Myocyte (in vitro differentiated cells): ENCODE measurements at regions not wholly inside any gene's neighbourhood (a gene's known extent, or its start where the extent isn't known, plus 50 kb on each side); places are given as distances from the start of the nearest gene placed in this dataset.

ENCODE experiments used
- DNase-seq: peaks from one replicate; pipeline ENCODE4 v3.0.0-alpha.2; 2012; ENCODE audit warnings: low read depth

DNA sequence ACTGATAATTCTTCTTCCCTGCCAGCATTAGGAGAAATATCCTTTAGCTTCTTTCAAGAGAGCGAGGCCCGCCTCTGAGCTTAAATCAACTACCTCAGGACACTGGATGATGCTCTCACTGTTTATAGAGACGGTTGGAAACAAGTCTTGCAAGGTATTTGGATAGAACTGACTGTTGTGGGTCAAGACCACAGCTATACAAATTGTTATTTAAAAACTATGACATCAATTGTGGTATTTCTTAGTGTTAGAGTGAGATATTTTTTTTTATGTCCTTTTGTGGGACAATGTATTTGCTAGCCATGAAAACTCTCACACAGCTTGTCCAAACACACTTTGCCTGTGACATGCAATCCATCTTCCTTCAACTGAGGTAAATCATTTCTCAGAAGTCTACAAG lies 136.3 kb upstream of the PHACTR1 start:
- no peak for DNase-seq

GRCh38 chr6:12582421-12583110 lies 134.0 kb upstream of the PHACTR1 start:
- no peak for DNase-seq

- no peak for DNase-seq
These were observed 131.7 kb upstream of the PHACTR1 start for GRCh38 chr6:12584631-12585405.

GRCh38 chr6:12585497-12585958 lies 131.0 kb upstream of the PHACTR1 start:
- no peak for DNase-seq

- DNase-seq, result no peak
These were observed 129.7 kb upstream of the PHACTR1 start for GRCh38 chr6:12586721-12587480.

DNA sequence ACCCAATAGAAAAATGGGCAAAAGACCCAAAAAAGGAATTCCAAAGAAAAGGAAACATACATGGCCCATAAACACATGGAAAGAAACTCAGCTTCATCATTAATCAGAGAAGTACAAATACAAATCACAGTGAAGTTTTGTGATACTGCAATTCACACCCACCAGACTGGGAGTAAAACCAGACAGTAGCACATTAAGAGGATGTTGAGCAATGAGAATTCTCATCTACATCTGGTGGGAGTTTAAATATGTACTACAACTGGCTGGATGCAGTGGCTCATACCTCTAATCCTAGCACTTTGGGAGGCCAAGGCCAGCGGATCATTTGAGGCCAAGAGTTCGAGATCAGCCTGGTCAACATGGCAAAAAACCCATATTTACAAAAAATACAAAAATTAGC lies 125.7 kb upstream of the PHACTR1 start:
- DNase-seq, result no peak

DNA sequence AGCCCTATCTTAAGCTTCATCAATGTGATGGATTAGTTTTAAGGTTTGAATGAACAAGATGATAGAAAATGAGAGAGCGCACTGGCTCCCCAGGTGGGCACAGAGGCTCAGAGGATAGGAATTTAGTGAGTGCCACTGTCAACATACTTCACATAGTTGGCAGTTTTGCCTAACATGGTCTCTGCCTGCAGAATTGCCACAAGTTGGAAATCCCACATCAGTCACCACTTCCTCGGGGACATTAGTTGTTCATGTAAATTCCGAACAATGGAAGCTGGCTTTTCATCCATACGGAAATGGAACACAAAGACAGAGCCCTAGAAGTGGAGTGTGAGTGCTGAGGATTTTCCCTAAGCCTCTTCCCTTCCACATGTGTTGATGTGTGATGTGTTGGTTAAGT lies 123.9 kb upstream of the PHACTR1 start:
- no peak for DNase-seq

GRCh38 chr6:12593771-12594529 lies 122.6 kb upstream of the PHACTR1 start:
- DNase-seq, result no peak

- no peak for DNase-seq
These were observed 122.1 kb upstream of the PHACTR1 start for GRCh38 chr6:12594530-12594893.

DNA sequence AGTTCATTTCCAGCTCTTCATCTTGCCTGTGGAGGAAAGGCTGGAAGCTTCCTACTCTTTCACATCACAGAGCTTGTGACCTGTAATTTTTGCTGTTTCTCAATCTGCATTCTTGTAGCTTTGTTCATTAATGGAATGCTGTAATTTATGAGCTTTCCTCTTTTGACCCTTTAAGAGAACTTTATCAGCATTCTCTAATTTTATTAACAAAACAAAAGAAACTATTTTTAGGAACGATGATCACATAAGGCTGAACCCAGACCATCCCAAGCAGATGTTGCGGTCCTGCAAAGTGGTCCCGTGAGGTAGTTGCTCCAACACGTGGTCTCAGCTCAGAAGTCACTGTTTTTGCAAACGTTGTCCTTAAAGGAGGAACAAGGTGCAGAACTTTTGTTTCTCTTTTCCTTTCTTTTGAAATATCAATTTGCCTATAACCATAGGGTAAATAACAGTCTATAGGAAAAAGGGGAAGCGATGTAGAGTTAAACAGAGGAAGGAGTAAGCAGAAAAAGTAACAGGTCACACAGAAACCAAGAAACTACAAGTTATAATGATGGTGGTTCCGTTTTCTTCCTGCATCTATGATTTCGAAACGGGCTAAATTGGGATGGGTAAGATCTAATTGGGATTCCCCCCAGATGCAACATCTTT lies 121.3 kb upstream of the PHACTR1 start:
- peak; percentile 30 for DNase-seq

GRCh38 chr6:12596731-12597130 lies 119.8 kb upstream of the PHACTR1 start:
- no peak for DNase-seq

- DNase-seq, result no peak
These were observed 117.6 kb upstream of the PHACTR1 start for GRCh38 chr6:12598919-12599318.

GRCh38 chr6:12601881-12602280 lies 114.7 kb upstream of the PHACTR1 start:
- no peak for DNase-seq

GRCh38 chr6:12602342-12602741 lies 114.2 kb upstream of the PHACTR1 start:
- DNase-seq, result no peak

DNA sequence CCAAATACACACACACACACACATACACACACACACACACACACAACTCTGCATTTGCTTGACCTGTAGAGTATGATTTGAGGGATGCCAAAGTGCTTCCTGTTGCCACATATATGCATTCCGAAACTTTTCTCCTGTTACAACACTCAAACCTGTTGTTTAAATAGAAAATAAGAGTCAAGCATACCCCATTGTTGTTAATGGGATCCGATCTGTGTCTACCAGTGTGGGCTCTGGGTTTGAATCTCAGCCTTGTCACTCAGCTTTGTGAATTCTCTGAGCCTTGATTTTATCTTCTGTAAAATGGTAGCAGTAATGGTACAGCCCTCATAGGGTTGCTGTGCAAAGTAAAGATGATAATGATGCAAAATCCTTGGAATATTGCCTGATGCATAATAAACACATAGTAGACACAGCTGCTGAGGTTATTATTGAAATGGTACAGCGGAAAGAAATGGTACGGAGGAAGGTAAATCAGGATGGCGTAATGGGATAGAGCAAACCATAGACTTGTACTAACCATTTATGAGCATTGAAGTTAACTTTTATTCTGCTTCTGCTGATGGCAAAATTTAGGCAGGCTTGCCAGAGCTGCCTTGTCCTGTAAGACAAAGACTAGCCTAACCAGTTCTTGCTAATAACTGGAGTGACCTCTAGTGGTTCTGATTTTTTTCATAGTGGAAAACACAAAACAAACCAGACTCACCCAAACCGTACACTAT lies 113.5 kb upstream of the PHACTR1 start:
- peak; percentile 59 for DNase-seq

GRCh38 chr6:12603673-12604049 lies 112.9 kb upstream of the PHACTR1 start:
- DNase-seq, result no peak

- peak; percentile 80 for DNase-seq
These were observed 110.7 kb upstream of the PHACTR1 start for GRCh38 chr6:12605888-12606345.

GRCh38 chr6:12606616-12607015 lies 110.0 kb upstream of the PHACTR1 start:
- DNase-seq, result no peak

DNA sequence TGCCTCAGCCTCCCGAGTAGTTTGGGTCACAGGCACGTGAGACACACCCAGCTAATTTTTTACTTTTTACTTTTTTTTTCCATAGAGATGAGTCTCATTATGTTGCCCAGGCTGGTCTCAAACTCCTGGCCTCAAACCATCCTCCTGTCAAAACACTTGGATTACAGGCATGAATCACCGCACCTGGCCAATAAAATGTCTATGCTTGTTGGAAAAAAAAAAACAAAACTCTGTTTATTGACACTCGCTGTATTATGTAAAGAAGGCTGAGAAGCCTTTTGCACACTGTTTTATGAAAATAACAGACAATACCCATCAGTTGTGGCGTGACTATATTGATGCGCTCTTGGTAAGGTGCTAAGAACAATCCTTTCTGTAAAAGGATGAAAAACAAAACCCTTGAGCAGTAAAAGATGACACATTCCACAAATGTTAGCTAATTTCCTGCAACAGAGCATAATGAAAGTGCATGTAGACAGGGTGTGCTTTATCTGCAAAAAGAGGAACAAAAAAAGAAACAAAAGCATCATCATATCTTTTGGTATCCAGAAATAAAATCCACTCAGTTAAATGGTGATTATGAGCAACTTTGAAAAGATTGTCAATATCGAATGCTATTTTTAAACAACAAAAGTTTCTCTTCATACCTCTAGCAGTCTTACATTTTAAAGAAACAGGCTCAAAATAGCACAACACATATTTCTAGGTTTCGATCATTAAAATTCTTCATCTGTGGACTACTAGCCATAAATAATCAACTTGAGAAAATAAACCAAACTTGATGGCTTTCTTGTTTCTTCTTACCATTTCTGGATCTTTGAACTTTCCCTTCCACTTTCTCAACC lies 108.3 kb upstream of the PHACTR1 start:
- DNase-seq, result no peak
